ENCODE measurements at regions not wholly inside any gene's neighbourhood (a gene's known extent, or its start where the extent isn't known, plus 50 kb on each side); places are given as distances from the start of the nearest gene placed in this dataset.
A peak's percentile ranks its signal among the peaks of the same experiment; 100 is the strongest.

DNA sequence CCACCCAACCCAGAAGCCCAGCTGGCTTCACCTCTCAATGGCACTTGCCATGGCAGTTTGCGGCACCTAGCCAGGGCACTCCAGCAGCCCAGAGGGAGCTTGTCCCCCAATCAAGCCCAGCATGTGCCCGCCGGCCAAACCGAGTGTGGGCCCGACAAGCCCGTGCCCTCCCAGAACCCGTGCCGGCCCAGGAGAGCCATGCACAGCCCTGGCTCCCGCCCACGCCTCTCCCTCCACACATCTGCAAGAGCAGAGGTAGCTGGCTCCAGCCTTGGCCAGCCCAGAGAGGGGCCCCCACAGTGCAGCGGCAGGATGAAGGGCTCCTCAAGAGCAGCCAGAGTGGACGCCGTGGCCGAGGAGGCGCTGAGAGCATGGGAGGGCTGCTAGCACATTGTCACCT is 2278.0 kb upstream of the PCDH20 start:
- no peak for DNase-seq (ENCODE audit: low read depth, low spot score)
- in situ Hi-C loops (cut with HindIII; ENCODE audit: low pct_unique_long_range_greater_than_20kb, low sequenced_read_pairs): no loop called here

DNA sequence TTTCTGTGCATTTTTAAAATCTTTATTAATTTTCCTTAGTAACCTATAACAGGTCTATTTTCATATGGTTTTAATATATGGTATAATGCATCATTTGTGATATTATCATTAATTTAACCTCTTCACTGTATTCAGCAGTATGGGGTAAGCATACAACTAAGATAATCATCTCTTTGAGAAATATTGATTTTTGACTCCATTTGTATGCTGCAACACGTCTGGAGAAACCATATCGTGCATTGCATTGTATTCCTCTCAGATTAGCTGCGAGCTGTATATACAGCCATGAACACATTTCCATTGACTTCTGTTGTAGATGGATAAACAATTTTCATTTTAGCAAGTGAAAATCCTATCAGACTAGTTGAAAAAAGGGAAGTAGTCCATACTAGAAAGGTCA is 2275.8 kb upstream of the PCDH20 start:
- in situ Hi-C loops (cut with HindIII; ENCODE audit: low pct_unique_long_range_greater_than_20kb, low sequenced_read_pairs): no loop called here
- DNase-seq (ENCODE audit: low read depth, low spot score): no peak

DNA sequence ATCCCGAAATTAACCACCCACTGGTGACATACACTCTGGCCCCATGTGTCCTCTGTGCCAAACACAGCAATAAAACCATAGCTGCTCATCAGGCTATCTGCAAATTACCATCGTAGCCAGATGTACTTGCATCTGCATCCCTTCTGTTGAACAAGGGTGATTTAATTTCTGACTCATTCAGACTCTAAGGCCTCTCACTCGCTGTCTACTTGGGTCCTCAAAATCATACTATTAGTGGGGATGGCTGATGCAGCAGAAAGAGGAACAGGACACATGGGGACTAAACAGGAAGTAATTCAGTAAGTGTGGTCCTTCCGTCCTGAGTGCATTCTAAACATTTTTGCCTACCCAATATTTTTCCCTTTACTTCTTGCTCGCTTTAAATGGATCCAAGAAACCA is 2275.0 kb upstream of the PCDH20 start:
- no peak for DNase-seq (ENCODE audit: low read depth, low spot score)
- in situ Hi-C loops (cut with HindIII; ENCODE audit: low pct_unique_long_range_greater_than_20kb, low sequenced_read_pairs): no loop called here

DNA sequence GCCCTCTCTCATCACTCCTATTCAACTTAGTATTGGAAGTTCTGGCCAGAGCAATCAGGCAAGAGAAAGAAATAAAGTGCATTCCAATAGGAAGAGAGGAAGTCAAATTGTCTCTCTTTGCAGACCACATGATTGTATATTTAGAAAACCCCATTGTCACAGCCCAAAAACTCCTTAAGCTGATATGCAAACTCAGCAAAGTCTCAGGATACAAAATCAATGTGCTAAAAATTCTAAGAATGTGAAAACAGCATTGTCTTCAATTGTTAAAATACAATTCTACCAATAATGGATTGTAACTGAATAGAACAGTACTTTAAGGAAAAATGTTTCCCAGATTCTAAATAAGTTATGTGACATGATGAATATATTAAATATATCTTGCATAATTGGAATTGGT is 2269.2 kb upstream of the PCDH20 start:
- in situ Hi-C loops (cut with HindIII; ENCODE audit: low pct_unique_long_range_greater_than_20kb, low sequenced_read_pairs): no loop called here
- DNase-seq (ENCODE audit: low read depth, low spot score): no peak

DNA sequence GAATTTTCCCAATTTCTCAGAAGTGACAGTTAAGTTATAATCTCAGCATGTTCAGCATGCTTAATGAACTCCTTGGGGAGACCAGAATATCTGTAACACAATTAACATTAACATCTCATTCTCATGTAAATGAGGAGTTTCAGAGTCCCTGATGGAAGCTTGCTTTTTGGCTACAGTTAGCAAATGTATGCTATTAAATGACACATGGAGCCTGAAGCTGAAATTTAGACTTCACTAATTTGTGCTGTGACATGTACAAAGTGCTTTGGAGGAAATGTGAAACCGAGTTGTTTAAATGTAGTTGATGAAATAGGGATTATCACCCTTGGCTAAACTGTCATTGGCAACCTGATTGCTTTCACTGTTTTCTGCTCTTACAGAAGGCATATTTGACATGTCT is 2265.1 kb upstream of the PCDH20 start:
- DNase-seq (ENCODE audit: low read depth, low spot score): no peak
- in situ Hi-C loops (cut with HindIII; ENCODE audit: low pct_unique_long_range_greater_than_20kb, low sequenced_read_pairs): no loop called here

DNA sequence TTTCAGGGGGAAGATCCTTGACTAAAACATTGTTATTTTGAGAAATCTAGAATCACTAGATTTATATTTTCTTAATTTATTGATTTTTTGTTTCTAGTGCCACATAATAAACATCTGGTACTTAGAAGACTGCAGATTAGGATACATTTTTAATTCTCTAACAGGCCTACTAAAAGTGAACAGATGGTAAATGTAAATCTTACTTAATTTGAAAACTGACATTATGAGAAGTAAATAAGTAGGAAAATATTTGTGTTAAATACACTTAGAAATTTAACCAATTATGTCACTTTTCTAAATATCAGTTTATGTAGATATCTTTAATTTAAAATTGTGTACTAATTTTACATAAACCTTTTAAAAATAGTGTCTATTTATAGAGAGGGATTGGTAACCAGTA is 2255.6 kb upstream of the PCDH20 start:
- DNase-seq (ENCODE audit: low read depth, low spot score): no peak
- in situ Hi-C loops (cut with HindIII; ENCODE audit: low pct_unique_long_range_greater_than_20kb, low sequenced_read_pairs): no loop called here

DNA sequence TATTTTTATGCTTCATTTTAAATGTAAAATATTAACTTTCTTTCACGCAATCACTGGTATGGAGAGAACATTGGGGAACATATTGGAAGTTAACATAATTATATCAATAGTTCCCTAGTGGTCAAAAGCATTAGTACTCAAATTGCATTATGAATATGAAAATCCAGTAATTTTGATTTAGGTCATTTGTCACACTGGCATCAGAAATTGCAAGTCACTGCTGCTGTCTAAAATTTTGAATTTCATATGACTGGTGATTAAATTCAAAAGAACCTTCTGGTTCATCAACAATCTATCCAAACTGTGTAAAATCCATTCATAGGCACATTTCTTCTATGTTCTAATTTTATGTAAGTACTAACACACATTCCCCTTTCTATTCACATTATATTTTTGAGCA is 2235.7 kb upstream of the PCDH20 start:
- in situ Hi-C loops (cut with HindIII; ENCODE audit: low pct_unique_long_range_greater_than_20kb, low sequenced_read_pairs): no loop called here
- no peak for DNase-seq (ENCODE audit: low read depth, low spot score)

DNA sequence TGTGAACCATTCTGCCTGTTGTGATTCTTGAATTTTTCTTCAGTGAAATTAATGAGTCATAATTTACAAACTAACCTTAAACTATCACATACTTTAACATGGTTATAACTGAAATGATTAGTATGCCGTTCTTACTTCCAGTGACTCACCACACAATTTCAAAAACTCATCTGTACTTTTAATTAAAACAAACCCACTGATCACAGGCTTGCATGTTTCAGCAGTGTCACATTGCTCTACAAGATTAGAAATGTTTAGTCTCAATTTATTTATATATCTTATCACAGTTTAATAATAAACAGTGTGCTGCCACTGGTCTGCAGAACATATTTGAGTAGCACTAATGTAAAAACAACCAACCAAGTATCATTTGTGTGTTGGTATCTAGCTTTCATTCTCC is 2227.9 kb upstream of the PCDH20 start:
- no peak for DNase-seq (ENCODE audit: low read depth, low spot score)
- in situ Hi-C loops (cut with HindIII; ENCODE audit: low pct_unique_long_range_greater_than_20kb, low sequenced_read_pairs): no loop called here

DNA sequence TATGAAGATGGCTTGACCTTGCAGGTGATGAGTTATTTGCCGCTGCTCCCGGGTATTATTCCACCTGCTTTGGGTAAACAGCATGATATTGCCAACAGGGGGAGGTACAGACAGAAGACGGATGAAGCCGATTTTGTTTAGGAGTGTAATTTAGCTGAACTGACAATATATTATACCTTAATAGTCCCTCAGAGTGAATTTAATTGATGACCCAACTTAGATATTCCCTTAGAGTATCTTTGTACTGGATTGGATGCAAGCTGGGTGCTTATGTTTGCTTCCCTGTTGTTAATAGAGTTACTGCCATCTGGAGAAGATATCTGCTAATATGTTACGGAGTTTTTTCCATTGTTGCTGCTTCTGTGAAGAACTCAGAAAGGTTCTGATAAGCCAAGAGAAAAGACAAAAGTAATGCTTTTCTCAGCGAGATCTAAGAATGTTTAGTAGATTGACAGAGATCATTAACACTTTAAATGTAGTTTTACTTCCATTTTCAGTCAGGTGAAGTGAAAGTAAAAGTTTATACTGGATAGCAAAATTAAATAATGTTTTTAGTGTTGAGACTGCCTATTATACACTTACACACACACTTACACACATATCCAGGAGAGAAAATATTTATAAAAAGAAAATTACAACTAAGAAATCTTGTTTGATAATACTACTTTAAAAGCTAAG is 2220.8 kb upstream of the PCDH20 start:
- peak; percentile 38 for DNase-seq (ENCODE audit: low read depth, low spot score)
- in situ Hi-C loops (cut with HindIII; ENCODE audit: low pct_unique_long_range_greater_than_20kb, low sequenced_read_pairs): no loop called here

DNA sequence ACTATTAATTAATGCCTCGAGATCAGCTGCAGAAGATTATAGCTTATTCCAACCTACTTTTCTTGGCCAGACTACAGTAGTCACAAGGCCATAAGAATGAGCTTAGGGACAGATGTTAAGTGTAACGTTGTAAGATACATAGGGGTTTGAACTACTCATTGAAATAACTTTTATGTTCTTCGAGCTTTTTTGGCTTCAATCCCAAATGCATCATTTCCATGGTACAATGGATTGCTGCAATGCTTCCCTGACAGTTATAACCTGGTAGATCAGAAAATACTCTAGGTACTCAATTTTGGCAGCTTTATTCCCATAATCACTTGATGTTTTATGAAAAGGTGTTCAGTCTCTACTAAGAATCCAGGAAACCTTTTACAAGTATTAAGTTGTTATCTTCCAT is 2216.7 kb upstream of the PCDH20 start:
- DNase-seq (ENCODE audit: low read depth, low spot score): no peak
- in situ Hi-C loops (cut with HindIII; ENCODE audit: low pct_unique_long_range_greater_than_20kb, low sequenced_read_pairs): no loop called here

DNA sequence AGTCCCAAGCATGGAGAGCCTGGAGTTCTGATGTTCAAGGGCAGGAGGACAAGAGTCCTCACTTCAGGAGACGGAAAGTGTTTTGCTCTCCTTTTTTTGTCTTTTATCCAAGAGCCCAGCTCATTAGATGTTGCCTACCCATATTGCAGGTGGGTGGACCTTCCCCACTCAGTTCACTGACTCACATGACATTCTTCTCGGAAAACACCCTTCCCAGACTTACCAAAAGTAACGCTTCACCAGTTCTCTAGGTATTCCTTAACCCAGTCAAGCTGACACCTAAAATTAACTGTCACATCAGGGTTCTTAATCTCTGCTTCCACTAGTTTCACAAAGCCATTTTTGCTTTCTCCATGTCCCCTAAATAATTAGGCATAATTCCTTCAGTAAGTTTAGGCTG is 2215.4 kb upstream of the PCDH20 start:
- no peak for DNase-seq (ENCODE audit: low read depth, low spot score)
- in situ Hi-C loops (cut with HindIII; ENCODE audit: low pct_unique_long_range_greater_than_20kb, low sequenced_read_pairs): no loop called here

DNA sequence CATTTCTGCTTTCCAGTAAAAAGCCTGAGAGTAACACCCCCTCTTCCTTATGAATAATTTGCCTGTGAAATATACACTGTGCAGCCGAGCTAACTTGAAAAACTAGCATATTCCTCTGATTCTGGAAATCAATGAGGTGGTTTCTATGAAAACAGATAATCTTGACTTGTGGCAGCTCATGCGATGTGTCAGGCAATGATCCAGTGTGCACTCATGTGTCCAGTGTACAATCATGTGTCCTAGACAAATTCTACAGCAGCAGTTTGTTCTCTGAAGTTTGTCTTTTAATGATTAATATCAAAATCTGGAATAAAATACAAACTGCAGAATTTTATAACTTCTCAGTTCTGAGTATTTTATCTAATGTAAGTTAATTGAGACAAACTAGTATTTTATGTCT is 2213.9 kb upstream of the PCDH20 start:
- no peak for DNase-seq (ENCODE audit: low read depth, low spot score)
- in situ Hi-C loops (cut with HindIII; ENCODE audit: low pct_unique_long_range_greater_than_20kb, low sequenced_read_pairs): no loop called here

DNA sequence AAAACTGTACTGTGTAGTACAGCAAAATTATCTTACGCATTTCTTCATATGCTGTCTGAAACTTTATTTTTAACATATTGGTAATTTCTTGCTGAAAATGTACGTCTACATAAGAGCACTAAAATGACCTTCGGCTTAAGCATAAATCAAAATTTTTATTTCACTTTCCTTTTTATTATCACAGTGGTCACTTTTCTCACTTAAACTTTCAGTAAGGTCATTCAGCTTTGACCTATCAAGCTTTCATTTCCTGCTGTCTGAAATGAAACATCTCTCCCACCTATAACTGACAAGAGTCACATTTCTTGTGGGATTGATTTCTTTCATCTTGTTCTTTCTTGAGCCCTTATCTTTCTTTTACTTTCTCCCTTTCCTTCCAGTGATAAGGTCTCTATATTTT is 2212.7 kb upstream of the PCDH20 start:
- DNase-seq (ENCODE audit: low read depth, low spot score): no peak
- in situ Hi-C loops (cut with HindIII; ENCODE audit: low pct_unique_long_range_greater_than_20kb, low sequenced_read_pairs): no loop called here

DNA sequence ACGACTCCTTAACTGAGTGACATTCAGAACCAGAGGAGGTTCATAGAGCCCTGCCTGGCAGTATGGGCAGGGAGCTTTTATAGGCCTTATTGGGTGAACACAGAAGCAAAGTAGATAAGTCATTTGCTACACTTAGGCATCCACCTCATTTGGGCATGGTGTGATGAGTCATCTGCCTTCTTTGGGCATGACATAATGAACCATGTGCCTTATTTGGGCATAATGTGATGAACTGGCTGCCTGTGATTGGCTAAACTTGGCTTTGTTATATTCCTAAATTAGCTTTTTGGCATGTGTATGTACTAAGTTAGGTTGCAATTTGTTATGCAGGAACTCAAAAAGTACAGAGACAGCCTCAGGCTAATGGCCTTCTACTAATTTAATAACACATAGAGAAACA is 2210.2 kb upstream of the PCDH20 start:
- in situ Hi-C loops (cut with HindIII; ENCODE audit: low pct_unique_long_range_greater_than_20kb, low sequenced_read_pairs): no loop called here
- no peak for DNase-seq (ENCODE audit: low read depth, low spot score)

DNA sequence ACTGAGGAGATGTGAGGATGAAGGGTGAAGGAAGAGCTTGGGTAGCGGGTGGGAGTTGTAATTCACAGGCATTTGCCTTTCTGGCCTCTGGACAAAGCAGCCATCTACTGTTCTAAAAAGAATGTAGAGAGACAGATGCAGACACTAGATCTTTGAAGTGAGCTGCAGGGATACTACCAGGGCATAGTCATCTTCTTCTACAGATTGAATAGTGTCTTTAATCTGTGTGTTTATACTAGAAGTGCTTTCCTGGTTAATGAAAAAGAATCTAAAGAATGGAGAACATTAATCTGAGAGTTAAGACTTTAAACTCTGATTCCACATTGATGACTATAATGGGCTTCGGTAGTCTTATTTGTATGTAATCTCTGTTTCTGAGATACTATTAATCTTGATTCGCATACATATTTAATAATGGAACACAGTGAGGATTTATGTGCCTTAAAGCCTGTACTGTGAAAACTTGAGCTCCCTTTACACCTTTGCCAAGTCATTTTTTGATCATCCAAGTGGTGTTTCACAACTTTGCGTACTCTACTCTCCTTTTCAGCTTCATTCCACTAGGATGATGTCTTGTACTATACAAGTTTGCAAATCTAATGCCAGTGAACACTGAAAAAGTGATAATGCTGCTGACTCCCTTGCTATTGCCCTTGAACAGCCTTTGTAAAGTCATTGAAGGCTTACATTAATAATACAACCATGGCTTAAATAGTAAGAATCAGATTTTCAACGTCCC is 2199.4 kb upstream of the PCDH20 start:
- in situ Hi-C loops (cut with HindIII; ENCODE audit: low pct_unique_long_range_greater_than_20kb, low sequenced_read_pairs): no loop called here
- no peak for DNase-seq (ENCODE audit: low read depth, low spot score)

DNA sequence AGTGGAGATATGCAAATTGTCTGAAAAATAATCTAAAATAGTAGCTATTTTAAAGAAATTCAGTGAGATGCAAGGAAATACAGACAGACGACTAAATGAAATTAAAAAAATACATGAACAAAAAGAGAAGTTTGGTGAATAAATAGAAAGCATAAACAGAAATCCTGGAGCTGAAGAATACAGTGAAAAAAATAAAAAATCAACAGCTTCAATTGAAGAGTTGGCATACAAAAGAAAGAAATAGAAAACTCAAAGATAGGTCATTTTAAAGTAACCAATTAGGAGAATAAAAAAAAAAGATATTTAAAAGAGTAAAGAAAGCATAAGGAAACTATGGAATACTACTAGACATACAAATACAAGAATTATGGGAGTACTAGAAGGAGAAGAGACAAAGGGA is 2191.5 kb upstream of the PCDH20 start:
- DNase-seq (ENCODE audit: low read depth, low spot score): no peak
- in situ Hi-C loops (cut with HindIII; ENCODE audit: low pct_unique_long_range_greater_than_20kb, low sequenced_read_pairs): no loop called here

DNA sequence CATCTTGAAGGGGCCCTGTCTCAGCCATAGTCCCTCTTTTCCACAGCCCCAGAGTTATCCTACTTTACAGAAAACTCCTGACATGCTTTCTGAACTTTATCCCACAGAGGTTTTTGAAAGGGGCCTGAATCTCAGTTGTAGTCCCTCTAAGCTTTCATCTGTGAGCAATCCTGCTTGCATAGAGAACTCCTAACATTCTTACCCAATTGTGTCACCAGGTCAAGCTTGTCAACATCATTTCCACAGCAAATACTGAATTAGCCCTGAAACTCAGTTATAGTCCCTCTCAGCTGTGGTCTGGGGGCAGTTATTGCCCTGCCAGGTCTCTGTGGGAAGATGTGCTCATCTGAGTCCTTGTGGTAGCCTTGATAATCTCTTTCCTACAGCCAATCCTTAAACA is 2190.3 kb upstream of the PCDH20 start:
- no peak for DNase-seq (ENCODE audit: low read depth, low spot score)
- in situ Hi-C loops (cut with HindIII; ENCODE audit: low pct_unique_long_range_greater_than_20kb, low sequenced_read_pairs): no loop called here

DNA sequence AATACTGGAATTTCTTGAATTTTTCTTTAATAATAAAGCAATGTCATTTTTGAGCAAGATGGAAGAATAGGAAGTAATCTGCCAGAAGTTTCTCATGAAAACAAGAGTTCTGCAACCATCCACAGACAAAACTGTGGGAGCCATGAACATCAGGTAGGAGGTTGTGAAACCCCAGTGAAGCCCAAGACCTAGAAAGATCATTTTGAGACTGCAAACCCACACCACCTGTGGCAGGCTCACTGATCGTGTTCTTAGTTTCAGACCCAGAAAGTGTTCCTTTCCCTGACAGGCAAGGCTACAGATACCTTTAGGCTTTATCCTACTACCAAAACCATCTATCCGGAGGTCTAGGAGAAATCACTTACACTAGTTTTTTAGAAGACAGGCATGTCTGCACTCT is 2189.8 kb upstream of the PCDH20 start:
- in situ Hi-C loops (cut with HindIII; ENCODE audit: low pct_unique_long_range_greater_than_20kb, low sequenced_read_pairs): no loop called here
- DNase-seq (ENCODE audit: low read depth, low spot score): no peak

DNA sequence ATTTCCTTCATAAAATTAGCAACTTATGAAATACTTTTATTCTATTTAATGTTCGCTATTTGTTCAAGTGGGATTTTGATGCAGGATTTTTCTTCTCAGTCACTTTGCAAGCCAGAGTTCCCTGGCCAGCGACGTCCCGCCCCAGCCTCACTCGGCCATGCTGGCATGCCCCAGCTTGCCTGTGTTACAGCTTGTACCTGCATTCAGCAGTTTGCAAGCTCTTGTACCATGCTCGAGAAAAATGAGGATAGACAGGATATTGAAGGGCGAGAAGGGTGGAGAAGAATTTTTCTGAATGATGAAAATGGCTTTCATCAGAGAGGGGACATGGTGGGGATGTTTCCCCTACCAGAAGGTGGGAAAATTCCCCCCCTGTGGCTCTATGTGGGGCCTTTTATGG is 2180.2 kb upstream of the PCDH20 start:
- no peak for DNase-seq (ENCODE audit: low read depth, low spot score)
- in situ Hi-C loops (cut with HindIII; ENCODE audit: low pct_unique_long_range_greater_than_20kb, low sequenced_read_pairs): no loop called here

DNA sequence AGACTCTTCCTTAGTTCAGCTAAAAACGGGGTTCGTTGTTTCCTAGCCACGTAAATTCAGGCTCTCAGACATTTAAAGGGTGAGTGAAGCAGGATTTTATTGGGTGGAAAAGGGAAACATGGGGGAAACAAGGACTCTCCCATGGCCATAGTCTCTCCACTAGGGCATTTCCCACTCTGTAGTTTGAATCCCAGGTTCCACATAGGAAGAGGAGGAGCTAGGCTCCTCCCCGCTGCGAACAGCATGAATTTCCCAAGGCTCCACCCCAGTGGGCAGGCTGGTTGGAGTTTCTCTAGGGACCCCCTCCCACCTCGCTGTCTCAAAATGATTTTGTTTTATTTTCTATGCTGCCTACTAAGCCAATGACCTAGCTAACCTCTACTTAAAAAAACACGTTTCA is 2170.8 kb upstream of the PCDH20 start:
- no peak for DNase-seq (ENCODE audit: low read depth, low spot score)
- in situ Hi-C loops (cut with HindIII; ENCODE audit: low pct_unique_long_range_greater_than_20kb, low sequenced_read_pairs): no loop called here

All from SK-MEL-5 (cell line).